OCI-LY7 (cell line): ENCODE measurements at regions not wholly inside any gene's neighbourhood (a gene's known extent, or its start where the extent isn't known, plus 50 kb on each side); places are given as distances from the start of the nearest gene placed in this dataset.
"Not testable (repeated sequence)": the region's sequence is repeated elsewhere in the genome, so short reads cannot be mapped to it uniquely, and the experiment has no call there.

Source experiments
- BruUV-seq: library from RNA; stranded (reverse); fragments of 400-500 nt; replicated peaks from 2 replicates; lab custom pipeline; 2021; lab: Mats Ljungman, UMichigan
- CTCF ChIA-PET: fragments of 300-600 bp; sonication (Branson Sonifier 250); formaldehyde crosslinking; loops from one replicate; lab custom pipeline; 2022; ENCODE audit warnings: antibody characterized with exemption; ENCODE audit not compliant: unreplicated experiment; lab: Charles Lee
- POLR2A ChIA-PET: fragments of 300-600 bp; sonication (Branson Sonifier 250); formaldehyde crosslinking; loops from one replicate; lab custom pipeline; 2022; ENCODE audit warnings: antibody characterized with exemption; lab: Charles Lee
- DNase-seq: peaks from one replicate; pipeline ENCODE4 v3.0.0-alpha.2; 2015; ENCODE audit warnings: low spot score
- H2AFZ ChIP-seq: fragments of 200-600 bp; sonication (generic), shearing (Covaris generic); 2 replicates; pipeline ENCODE4 v1.6.1; 2014; ENCODE audit warnings: mild to moderate bottlenecking, antibody characterized with exemption, low read length, moderate library complexity
- H3K27ac ChIP-seq: fragments of 200-600 bp; sonication (generic); 2 replicates; pipeline ENCODE4 v1.5.1; 2014; ENCODE audit warnings: mixed run types, low read depth, mild to moderate bottlenecking, moderate library complexity, low read length, inconsistent platforms; ENCODE audit not compliant: poor library complexity, severe bottlenecking
- H3K36me3 ChIP-seq: fragments of 200-600 bp; sonication (generic); 2 replicates; pipeline ENCODE4 v1.6.1; 2014; ENCODE audit warnings: mild to moderate bottlenecking, antibody characterized with exemption, low read length, moderate library complexity, mixed read lengths; ENCODE audit not compliant: insufficient read depth
- H3K4me1 ChIP-seq: fragments of 200-600 bp; sonication (generic); 2 replicates; pipeline ENCODE4 v1.5.1; 2014; ENCODE audit warnings: mild to moderate bottlenecking, low read length; ENCODE audit not compliant: insufficient read depth, poor library complexity, severe bottlenecking
- H3K4me2 ChIP-seq: fragments of 200-600 bp; sonication (generic); 2 replicates; pipeline ENCODE4 v1.6.1; 2014; ENCODE audit warnings: mild to moderate bottlenecking, low read length
- H3K4me3 ChIP-seq: fragments of 200-600 bp; sonication (generic); 2 replicates; pipeline ENCODE4 v1.5.1; 2014; ENCODE audit warnings: mild to moderate bottlenecking, low read depth, low read length; ENCODE audit not compliant: poor library complexity, severe bottlenecking
- H3K79me2 ChIP-seq: fragments of 200-600 bp; sonication (generic); 2 replicates; pipeline ENCODE4 v1.6.1; 2016; ENCODE audit warnings: low read depth, mild to moderate bottlenecking, low read length, moderate library complexity, mixed read lengths; ENCODE audit not compliant: insufficient read depth
- H3K9me2 ChIP-seq: fragments of 200-600 bp; sonication (generic); 2 replicates; pipeline ENCODE4 v1.6.1; 2016; ENCODE audit warnings: mild to moderate bottlenecking, low read length, mixed read lengths; ENCODE audit not compliant: insufficient read depth
- H3K9me3 ChIP-seq: fragments of 200-600 bp; sonication (generic); 2 replicates; pipeline ENCODE4 v1.6.1; 2014; ENCODE audit warnings: mild to moderate bottlenecking, mixed run types, low read length, mixed read lengths
- H4K20me1 ChIP-seq: fragments of 200-600 bp; sonication (generic); 2 replicates; pipeline ENCODE4 v1.6.1; 2014; ENCODE audit warnings: mild to moderate bottlenecking, antibody characterized with exemption, low read length, moderate library complexity, mixed read lengths; ENCODE audit not compliant: insufficient read depth
- CTCF ChIP-seq: fragments of 200-600 bp; sonication (generic); conservative IDR thresholded peaks from 2 replicates; pipeline ENCODE4 v1.5.1; 2014; ENCODE audit warnings: mild to moderate bottlenecking, antibody characterized with exemption, low read length, moderate library complexity, mixed read lengths
- EZH2phosphoT487 ChIP-seq: fragments of 200-600 bp; sonication (generic); IDR thresholded peaks from 2 replicates; pipeline ENCODE4 v1.6.1; 2018; ENCODE audit warnings: low read depth, borderline replicate concordance, mild to moderate bottlenecking, mixed run types, antibody characterized with exemption, low read length, moderate library complexity, mixed read lengths
- intact Hi-C: fragments of 100-400 bp; cut with micrococcal nuclease; formaldehyde crosslinking; loops from one replicate; pipeline ENCODE4 v1.10.0; 2022; ENCODE audit not compliant: unreplicated experiment

- H3K4me2 ChIP-seq, result no peak overlapping the region
- no peaks in the 10 kb centered on the region for H4K20me1 ChIP-seq
- no peak overlapping the region for H3K4me3 ChIP-seq
- no TSS peak for BruUV-seq
- H3K4me1 ChIP-seq, result no peaks in the 10 kb centered on the region
- no peak for TF ChIP-seq CTCF
- no peak for TF ChIP-seq EZH2phosphoT487
- ChIA-PET POLR2A (no interaction called here), CTCF (no interaction called here)
- H2AFZ ChIP-seq, result no peak overlapping the region
- no peak overlapping the region for H3K27ac ChIP-seq
- H3K9me2 ChIP-seq, result no peaks in the 10 kb centered on the region
- H3K36me3 ChIP-seq, result no peaks in the 10 kb centered on the region
- H3K9me3 ChIP-seq, result no peaks in the 10 kb centered on the region
- intact Hi-C loops, result no loop called here
- H3K79me2 ChIP-seq, result no peaks in the 10 kb centered on the region
- no peak for DNase-seq
Observed at GRCh38 chrX:734362-734761, 103.8 kb downstream of the SHOX start.

- Histone ChIP-seq H3K79me2 (no peaks in the 10 kb centered on the region), H3K4me2 (no peak overlapping the region), H2AFZ (no peak overlapping the region), H3K9me2 (no peaks in the 10 kb centered on the region), H3K4me3 (no peak overlapping the region), H3K36me3 (no peaks in the 10 kb centered on the region), H3K27ac (no peak overlapping the region), H4K20me1 (no peaks in the 10 kb centered on the region), H3K4me1 (no peaks in the 10 kb centered on the region), H3K9me3 (no peaks in the 10 kb centered on the region)
- POLR2A ChIA-PET, result no interaction called here
- intact Hi-C loops, result no loop called here
- DNase-seq, result no peak
- CTCF ChIA-PET, result no interaction called here
- BruUV-seq, result no TSS peak
- TF ChIP-seq EZH2phosphoT487, result no peak
- no peak for TF ChIP-seq CTCF
Observed at GRCh38 chrX:733961-734360, 103.4 kb downstream of the SHOX start.

- Histone ChIP-seq H3K4me2 (no peak overlapping the region), H3K27ac (no peak overlapping the region), H3K4me3 (no peak overlapping the region), H4K20me1 (no peaks in the 10 kb centered on the region), H2AFZ (no peak overlapping the region), H3K4me1 (no peaks in the 10 kb centered on the region), H3K79me2 (no peaks in the 10 kb centered on the region), H3K9me2 (no peaks in the 10 kb centered on the region), H3K9me3 (no peaks in the 10 kb centered on the region), H3K36me3 (no peaks in the 10 kb centered on the region)
- BruUV-seq, result no TSS peak
- CTCF ChIA-PET, result no interaction called here
- intact Hi-C loops, result no loop called here
- TF ChIP-seq CTCF (no peak), EZH2phosphoT487 (no peak)
- no peak for DNase-seq
- POLR2A ChIA-PET, result no interaction called here
Observed at GRCh38 chrX:729583-730409, 99.2 kb downstream of the SHOX start.

GRCh38 chrX:729101-729500 lies 98.5 kb downstream of the SHOX start:
- H3K36me3 ChIP-seq, intact Hi-C loops, H3K4me1 ChIP-seq, H3K27ac ChIP-seq, POLR2A ChIA-PET, H2AFZ ChIP-seq, BruUV-seq, CTCF ChIA-PET, H3K79me2 ChIP-seq, H3K4me3 ChIP-seq, H3K9me3 ChIP-seq, DNase-seq, H3K4me2 ChIP-seq, H4K20me1 ChIP-seq, H3K9me2 ChIP-seq: not testable (repeated sequence)
